ENCODE measurements at regions not wholly inside any gene's neighbourhood (a gene's known extent, or its start where the extent isn't known, plus 50 kb on each side); places are given as distances from the start of the nearest gene placed in this dataset.

- TF ChIP-seq CTCF (IDR thresholded peaks at IDR 0.05; ENCODE audit: insufficient read depth, low read length, poor library complexity, severe bottlenecking), result no peak
- H3K27me3 ChIP-seq (replicated peaks; ENCODE audit: control insufficient read depth, insufficient read depth, low read length), result peaks cover 2% of the 10 kb centered on the region; the same call in 1 of the 2 replicates
- H3K36me3 ChIP-seq (ENCODE audit: control insufficient read depth, insufficient read depth, low read length), result no peaks in the 10 kb centered on the region
- no peak for DNase-seq (ENCODE audit: extremely low read depth, insufficient read length)
- H3K4me3 ChIP-seq (replicated peaks; ENCODE audit: low read depth, low read length), result no peak overlapping the region
Measured at GRCh38 chr13:23984546-23984945, 87.2 kb upstream of the C1QTNF9B start.

- DNase-seq (ENCODE audit: extremely low read depth, insufficient read length), result no peak
- Histone ChIP-seq H3K36me3 (ENCODE audit: control insufficient read depth, insufficient read depth, low read length) (no peaks in the 10 kb centered on the region), H3K27me3 (replicated peaks; ENCODE audit: control insufficient read depth, insufficient read depth, low read length) (no peaks in the 10 kb centered on the region; the same call in 1 of the 2 replicates), H3K4me3 (replicated peaks; ENCODE audit: low read depth, low read length) (no peak overlapping the region)
- TF ChIP-seq CTCF (IDR thresholded peaks at IDR 0.05; ENCODE audit: insufficient read depth, low read length, poor library complexity, severe bottlenecking), result no peak
Measured at GRCh38 chr13:23985060-23985459, 87.8 kb upstream of the C1QTNF9B start.

GRCh38 chr13:23985839-23986238 lies 88.5 kb upstream of the C1QTNF9B start:
- no peak for DNase-seq (ENCODE audit: extremely low read depth, insufficient read length)
- Histone ChIP-seq H3K27me3 (replicated peaks; ENCODE audit: control insufficient read depth, insufficient read depth, low read length) (no peaks in the 10 kb centered on the region; the same call in 1 of the 2 replicates), H3K4me3 (replicated peaks; ENCODE audit: low read depth, low read length) (no peak overlapping the region), H3K36me3 (ENCODE audit: control insufficient read depth, insufficient read depth, low read length) (no peaks in the 10 kb centered on the region)
- no peak for TF ChIP-seq CTCF (IDR thresholded peaks at IDR 0.05; ENCODE audit: insufficient read depth, low read length, poor library complexity, severe bottlenecking)

GRCh38 chr13:23986619-23987018 lies 89.3 kb upstream of the C1QTNF9B start:
- DNase-seq (ENCODE audit: extremely low read depth, insufficient read length), result no peak
- no peak for TF ChIP-seq CTCF (IDR thresholded peaks at IDR 0.05; ENCODE audit: insufficient read depth, low read length, poor library complexity, severe bottlenecking)
- H3K27me3 ChIP-seq (replicated peaks; ENCODE audit: control insufficient read depth, insufficient read depth, low read length), result no peaks in the 10 kb centered on the region; the same call in 1 of the 2 replicates
- no peaks in the 10 kb centered on the region for H3K36me3 ChIP-seq (ENCODE audit: control insufficient read depth, insufficient read depth, low read length)
- no peak overlapping the region for H3K4me3 ChIP-seq (replicated peaks; ENCODE audit: low read depth, low read length)

- TF ChIP-seq CTCF (IDR thresholded peaks at IDR 0.05; ENCODE audit: insufficient read depth, low read length, poor library complexity, severe bottlenecking), result no peak
- H3K36me3 ChIP-seq (ENCODE audit: control insufficient read depth, insufficient read depth, low read length), result no peaks in the 10 kb centered on the region
- no peak overlapping the region for H3K4me3 ChIP-seq (replicated peaks; ENCODE audit: low read depth, low read length)
- DNase-seq (ENCODE audit: extremely low read depth, insufficient read length), result no peak
- H3K27me3 ChIP-seq (replicated peaks; ENCODE audit: control insufficient read depth, insufficient read depth, low read length), result no peaks in the 10 kb centered on the region; the same call in 1 of the 2 replicates
Measured at GRCh38 chr13:23987331-23987894, 90.1 kb upstream of the C1QTNF9B start.
